GM21381 (cell line): ENCODE measurements at regions not wholly inside any gene's neighbourhood (a gene's known extent, or its start where the extent isn't known, plus 50 kb on each side); places are given as distances from the start of the nearest gene placed in this dataset.
"Not testable (repeated sequence)": the region's sequence is repeated elsewhere in the genome, so short reads cannot be mapped to it uniquely, and the experiment has no call there.

Source experiments
- ATAC-seq: cut with Tn5 transposase; IDR thresholded peaks from one replicate; pipeline ENCODE4 v1.9.1; 2021; ENCODE audit warnings: mild to moderate bottlenecking, moderate library complexity; ENCODE audit not compliant: unreplicated experiment

DNA sequence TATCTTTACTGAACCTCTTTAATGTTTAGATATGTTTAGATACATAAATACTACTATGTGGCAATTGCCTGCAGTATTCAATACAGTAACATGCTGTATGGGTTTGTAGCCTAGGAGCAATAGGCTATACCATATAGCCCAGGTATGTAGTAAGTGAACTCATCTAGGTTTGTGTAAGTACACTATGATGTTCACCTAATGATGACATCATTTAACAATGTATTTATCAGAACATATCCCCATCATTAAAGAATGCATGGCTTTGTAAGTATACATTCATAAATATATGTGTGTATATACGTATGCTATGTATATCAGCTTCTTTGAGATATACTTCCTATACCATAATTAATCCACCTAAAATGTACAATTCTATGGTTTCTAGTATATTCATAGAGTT is 631.2 kb upstream of the MAN1A1 start:
- no peak for ATAC-seq

DNA sequence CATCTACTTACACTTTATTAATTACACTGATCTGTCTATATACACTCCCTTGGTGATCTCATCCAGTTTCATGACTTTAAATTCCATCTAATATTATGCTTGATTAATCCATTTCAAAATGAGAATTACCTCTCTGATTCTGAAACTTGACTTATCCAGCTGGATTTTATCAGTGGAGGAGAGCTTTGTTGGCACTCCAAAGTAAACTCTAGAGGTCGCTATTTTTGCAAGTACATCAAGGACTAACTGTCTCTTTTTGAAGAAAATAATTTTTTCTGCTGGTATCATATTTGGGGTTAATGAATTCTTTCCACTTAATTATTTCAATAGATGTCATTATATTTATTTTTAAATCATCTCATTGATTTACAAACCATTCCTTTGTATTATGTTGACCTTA is 630.3 kb upstream of the MAN1A1 start:
- ATAC-seq, result no peak

DNA sequence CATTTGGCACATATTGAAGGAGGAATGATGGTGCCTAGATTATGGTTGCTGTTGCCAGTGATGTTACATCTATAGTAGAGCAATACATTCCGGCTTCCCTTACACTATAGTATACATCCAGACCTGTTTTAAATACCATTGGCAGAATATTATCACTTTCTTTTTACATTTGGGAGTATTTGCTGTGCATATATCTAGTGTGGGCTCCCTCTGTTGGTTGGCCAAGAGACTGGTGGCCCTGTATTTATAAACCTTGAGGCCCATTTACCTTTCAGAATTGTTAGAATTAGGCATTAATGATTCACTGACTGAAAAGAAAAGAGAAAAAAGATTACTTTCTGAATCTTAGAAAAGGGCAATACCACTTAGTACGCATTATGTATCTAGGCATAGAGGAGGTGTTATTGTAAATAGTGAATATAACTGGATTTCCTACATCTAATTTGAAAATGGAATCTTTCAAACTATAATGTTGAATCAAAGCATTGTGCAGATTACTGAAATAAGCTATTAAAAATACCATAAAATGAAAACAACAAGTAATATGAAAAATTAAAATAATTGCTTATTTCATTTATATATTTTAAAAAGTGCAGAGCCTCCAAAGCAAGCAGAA is 628.8 kb upstream of the MAN1A1 start:
- peak; percentile 74 for ATAC-seq

DNA sequence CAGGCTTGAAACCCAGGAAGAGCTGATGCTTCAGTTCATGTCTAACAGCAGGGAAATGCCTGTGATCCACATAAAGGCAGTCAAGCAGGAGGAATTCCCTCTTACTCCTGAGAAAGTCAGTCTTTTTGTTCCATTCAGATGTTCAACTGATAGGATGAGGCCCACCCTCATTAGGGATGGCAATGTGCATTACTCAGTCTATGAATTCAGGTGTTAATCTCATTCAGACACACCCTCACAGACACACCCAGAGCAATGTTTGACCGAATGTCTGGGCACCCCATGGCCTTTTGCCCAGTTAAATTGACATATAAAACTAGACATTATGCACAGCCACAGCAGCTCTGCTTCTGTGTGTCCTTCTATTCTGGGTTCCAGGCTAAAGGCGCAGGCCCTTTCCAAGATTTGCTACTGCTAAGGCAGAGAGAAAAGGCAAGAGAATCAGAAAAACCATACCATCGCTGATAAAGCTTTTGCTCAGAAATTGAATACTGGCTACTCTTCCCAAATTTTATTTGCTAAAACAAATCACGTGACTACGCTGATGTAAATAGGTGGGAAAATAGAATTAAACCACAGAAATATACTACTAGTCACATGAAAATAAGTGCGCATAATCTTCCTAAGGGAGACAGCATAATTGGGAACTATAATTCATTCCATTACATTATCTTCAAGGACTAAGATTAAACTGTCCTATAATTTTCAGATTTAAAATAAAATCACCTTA is 625.0 kb upstream of the MAN1A1 start:
- no peak for ATAC-seq

DNA sequence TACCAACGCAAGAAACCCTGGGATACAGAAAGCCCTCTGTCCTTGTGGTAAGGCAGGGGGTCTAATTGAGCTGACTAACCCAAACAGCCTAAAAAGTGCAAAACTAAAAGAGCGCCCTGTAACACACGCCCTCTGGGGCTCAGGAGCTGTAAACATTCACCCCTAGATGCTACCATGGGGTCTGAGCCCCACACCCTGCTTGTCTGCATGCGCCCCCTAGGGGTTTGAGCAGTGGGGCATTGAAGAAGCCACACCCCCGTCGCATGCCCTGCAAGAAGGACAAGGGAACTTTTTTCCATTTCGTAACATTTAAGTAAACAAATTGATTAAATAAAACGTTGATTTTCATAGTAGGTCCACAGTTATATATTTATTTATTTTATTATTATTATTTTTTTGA is 616.9 kb upstream of the MAN1A1 start:
- peak; percentile 65 for ATAC-seq

DNA sequence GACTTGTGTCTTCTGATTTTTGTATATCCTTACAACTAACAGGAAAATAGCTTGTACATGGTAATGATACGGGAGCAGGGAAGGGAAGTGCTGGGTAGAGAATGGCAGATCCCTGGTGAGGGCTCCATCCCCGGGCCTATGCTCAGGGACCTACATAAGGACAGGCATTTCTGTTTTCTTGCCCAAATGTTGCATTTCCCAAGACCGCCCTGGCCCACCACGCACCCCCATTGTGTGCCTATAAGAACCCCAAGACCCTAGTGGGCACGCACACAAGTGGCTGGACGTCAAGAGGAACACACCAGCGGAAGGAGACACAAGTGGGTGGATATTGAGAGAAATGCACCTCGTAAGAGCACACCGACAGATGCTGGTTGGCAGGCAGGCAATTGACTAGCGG is 616.3 kb upstream of the MAN1A1 start:
- ATAC-seq, result no peak

DNA sequence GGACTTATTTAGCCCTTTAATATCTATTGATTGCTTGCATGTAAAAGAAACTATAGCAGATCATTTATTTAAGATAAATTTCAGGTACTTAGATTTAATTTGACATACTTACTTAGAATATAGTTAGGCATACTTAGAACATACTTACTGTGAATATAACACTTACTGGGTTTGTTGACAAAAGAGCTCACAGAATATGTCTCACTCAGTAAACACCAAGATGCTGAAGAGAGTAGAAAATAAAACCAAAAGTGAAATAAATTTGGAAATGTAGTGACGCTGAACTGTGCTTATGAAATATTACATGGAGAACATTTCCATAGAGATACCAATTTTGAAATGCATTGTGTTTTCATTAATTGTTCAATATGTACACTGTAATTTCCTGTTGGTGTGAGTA is 615.4 kb upstream of the MAN1A1 start:
- no peak for ATAC-seq

DNA sequence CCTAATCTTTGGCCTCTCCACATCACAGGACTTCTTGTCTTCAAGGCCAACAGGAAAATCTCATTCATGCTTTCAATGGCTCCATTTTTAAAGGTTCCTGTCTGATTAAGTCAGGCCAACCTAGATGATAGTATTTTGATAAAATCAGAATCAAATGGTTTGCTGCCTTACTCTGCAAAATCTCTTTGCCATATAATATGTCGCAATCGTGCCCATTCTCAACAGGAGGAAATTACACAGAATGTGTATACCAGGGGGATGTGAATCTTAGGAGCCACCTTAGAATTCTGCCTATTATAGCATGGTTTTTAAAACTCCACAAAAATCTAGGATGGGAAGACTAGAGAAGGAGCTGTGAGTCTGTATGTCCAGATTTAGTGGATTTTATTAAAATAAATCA is 612.9 kb upstream of the MAN1A1 start:
- no peak for ATAC-seq

DNA sequence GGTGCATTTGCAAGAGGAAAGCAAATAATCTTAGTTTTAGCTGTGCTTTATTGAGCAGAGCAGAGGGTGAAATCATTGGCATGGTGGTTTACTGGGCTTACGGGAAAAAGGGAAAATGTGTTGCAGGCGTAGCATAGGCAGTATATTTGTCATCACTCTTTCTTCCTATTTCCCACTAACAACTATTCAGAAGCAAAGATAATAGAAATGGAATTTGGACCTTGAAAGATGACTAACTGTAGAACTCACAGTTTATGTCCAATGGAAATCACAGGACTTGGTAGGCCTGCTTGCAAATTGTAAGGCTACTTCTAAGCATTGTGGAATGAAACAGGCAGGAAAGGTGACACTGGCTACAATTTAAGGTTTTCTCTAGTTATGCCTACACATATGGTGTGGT is 611.9 kb upstream of the MAN1A1 start:
- ATAC-seq, result no peak

DNA sequence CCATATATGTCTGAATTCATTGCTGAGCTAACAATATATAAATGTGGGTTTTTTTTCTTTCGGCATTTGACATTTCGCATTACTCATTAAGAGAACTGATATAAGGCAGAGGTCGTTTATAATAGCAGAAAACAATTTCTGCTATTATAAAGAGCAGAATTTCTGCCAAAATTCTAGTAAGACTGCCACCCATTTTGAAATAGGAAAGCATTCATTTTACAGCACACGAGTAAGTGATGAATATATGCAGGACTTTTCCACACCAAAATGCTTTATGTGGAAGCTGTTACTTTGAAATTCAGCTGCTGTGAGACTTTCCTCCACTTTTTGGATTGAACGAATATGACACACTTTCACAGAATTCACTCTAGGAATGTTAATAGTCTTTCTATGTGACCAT is 610.9 kb upstream of the MAN1A1 start:
- ATAC-seq, result no peak

DNA sequence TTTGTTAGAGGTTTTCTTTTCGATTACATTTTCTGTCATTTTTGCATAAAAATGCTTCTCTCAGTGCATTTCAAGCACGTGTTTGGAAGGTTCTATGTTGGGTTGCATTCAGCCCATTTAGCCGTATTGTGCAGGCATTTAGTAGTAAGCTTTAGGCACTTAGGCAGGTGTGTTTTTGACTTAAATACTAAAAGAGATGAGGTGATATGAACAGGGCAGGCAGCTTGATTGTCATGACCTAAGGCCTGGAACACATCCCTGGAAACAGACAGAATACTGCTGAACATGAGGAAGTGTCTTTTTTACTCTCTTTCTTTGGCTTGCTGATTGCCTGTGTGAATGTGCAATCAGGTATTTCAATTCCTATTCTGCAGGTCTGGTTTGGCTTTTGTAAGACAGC is 610.5 kb upstream of the MAN1A1 start:
- ATAC-seq, result no peak

DNA sequence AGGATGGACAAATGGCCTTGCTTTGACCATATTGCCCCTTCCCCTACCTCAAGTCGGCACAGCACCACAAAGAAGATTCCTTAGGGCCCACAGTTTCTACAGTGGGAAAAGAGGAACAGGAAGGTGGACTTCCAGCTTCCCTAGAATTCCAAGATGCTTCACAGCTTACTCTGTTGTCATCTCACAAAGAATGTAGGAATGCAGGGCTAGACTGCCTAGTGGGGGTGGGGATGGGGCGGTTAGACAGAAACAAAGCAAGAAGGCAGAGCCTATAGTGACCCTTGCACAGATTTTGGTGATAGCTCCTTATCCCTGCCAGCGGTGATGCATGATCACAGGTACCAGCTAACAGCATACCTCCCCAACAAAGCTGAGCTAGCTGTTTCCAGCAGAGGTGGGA is 607.6 kb upstream of the MAN1A1 start:
- ATAC-seq, result no peak

DNA sequence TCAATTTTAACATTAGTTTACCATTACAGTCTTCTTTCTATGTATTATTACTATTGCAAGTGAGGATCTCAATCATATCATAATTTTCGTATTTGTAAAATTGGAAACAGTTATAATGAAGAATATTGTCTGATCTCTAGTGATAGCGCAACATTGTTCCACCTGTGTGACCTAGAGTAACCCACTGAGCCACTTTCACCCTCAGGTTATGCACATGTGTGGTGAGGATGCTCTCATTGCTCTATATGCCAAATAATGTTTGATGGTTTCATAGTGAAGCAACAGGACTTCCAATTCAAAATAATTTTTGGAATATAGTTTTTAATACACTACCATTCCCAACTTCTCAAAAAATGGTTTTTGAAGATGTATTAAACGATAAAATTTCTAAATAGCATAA is 603.1 kb upstream of the MAN1A1 start:
- no peak for ATAC-seq

DNA sequence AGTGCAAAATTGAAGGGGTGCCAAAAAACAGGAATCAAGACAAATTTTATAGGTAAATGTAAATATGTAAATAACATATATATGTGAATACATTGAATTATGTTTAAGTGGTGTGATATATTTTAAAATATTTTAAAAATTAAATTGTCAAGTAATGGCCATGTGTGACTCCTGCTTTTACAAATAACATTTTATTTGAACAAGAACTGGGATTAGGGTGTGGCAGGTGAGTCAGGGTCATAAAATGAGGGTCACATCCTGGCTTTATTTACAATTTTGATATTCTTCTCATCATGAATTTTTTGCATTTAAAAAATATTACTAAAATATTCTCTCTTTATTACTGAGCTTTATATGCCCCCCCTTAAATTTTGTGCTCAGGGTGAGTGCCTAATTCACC is 601.1 kb upstream of the MAN1A1 start:
- ATAC-seq, result no peak

DNA sequence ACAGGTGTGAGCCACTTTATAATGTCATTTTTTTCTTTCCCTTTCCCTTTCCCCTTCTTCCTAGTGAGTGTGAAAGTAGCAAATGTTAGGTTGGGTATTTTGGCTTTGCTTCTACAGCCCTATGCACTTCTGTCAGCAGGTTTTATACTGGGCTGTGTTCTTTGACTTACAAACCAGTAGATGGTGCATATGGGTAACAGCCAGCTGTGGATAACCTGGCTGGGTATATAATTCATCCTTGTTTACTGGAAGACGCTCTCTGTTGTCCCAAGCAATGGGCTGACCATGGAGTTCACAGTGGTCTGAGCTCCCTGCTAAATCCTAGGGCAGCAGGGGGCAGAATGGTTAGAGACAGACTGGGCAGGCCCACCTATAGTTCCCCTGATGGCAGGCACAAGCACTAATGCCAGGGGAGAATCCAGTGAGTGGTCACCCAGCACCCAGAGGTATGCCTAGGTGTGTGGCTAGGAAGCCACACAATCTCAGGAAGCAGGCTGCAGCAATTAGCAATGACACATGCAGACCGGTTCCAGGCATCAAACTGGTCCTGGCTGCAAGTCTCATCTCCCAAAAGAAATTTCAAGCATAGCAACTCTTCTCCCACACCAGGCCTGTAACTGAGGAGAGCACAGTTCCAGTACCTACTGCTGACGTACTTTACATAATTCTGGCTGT is 592.7 kb upstream of the MAN1A1 start:
- no peak for ATAC-seq

DNA sequence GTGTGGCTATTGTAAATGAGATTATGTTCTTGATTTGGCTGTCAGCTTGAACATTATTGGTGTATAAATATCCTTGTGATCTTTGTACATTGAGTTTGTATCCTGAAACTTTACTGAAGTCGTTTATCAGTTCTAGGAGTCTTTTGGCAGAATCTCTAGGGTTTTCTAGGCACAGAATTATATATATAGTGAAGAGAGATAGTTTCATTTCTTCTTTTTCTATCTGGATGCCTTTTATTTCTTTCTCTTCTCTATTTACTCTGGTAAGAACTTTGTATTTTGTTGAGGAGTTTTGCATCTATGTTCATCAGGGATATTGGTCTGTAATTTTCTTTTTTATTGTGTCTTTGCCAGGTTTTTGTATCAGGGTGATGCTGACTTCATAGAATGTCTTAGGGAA is 589.2 kb upstream of the MAN1A1 start:
- ATAC-seq, result no peak

DNA sequence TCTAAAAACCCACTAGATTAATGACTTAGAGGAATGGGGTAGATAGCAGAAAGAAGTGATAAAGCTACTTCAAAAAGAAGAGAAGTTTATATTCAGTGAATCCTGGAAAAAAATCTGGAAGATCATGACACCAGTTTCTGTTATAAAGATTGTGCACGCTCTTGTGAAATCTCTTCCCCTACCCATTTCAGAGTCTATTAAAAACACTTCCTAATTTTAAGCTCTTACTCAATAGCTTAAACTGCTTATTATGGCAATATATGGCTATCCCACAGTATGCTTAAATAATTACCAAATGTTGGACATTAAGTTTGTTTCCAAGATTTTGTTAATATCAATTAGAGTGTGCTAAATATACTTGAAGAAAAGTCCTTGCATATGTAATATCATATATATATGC is 585.3 kb upstream of the MAN1A1 start:
- ATAC-seq, result no peak

DNA sequence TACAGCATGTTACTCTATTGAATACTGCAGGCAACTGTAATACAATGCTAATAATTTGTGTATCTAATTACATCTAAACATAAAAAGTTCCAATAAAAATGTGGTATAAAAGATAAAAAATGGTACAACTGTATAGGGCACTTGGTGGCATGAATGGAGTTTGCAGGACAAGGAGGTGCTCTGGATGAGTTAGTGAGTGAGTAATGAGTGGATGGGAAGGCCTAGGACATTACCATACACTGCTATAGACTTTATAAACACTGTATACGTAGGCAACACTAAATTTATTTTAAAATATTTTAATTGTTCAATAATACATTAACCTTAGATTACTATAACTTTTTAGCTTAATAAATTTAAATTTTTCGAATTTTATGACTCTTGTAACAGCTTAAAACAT is 579.6 kb upstream of the MAN1A1 start:
- ATAC-seq, result no peak

DNA sequence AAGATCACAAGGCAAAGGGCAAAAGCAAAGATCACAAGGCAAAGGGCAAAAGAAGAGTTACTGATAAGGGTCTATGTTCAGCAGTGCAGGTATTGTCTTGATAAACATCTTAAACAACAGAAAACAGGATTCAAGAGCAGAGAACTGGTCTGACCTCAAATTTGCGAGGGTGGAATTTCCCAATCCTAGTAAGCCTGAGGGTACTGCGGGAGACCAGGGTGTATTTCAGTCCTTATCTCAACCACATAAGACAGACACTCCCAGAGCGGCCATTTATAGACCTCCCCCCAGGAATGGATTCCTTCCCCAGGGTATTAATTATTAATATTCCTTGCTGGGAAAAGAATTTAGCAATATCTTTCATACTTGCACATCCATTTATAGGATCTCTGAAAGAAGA is 575.3 kb upstream of the MAN1A1 start:
- ATAC-seq, result not testable (repeated sequence)

DNA sequence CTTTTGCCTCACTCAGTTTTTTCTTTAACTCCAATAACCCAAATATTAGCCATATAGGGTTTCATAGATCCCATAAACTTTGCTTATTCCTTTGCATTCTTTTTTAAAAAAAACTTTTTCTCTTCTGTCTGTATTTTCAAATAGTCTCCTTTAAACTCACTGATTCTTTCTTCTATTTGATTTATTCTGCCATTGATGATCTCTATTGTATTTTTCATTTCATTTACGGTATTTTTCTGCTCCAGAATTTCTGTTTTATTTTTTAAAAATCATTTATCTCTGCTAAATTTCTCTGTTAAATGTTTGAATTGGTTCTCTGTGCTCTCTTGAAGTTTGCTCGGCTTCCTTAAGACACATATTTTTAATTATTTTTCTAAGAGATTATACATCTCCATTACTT is 573.3 kb upstream of the MAN1A1 start:
- no peak for ATAC-seq

DNA sequence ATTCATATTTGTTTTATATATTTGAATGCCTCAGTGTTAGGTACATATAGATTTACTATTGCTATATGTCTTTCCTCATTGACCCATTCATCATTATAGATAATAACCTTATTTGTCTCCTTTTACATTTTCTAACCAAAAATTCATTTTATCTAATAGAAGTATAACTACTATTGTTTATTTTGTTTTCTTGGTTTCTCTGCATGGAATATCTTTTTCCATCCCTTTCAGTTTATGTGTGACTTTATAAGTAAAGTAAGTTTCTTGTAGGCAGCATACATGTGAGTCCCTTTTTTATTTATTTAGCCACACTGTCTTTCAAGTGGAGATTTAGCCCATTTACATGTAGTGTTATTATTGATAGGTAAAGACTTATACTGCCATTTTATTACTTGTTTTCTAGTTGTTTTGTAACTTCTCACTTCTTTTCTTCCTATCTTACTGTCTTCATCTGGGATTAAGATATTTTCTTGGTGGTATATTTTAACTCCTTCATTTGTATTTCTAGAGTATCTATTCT is 572.0 kb upstream of the MAN1A1 start:
- ATAC-seq, result no peak

DNA sequence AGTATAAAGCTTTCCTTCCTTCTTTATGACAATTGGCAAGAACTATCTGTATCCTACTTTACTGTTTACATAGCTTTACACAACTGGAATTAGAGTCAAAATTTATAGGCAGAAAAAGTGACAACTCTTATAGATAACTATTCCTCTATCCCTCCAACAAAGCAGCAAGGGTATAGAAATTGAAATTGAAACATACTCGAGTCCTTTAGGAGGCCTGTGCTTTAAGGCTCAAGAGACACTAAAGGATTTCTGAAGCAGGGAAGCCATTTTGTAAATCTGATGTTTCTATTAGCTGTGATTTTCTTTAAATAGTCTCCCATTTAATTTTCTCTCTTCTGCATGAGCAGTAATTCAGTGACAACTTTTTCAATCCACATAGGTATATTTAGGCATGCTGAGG is 567.6 kb upstream of the MAN1A1 start:
- ATAC-seq, result no peak
